ENCODE measurements at regions not wholly inside any gene's neighbourhood (a gene's known extent, or its start where the extent isn't known, plus 50 kb on each side); places are given as distances from the start of the nearest gene placed in this dataset.

GRCh38 chr4:169810325-169811323 lies 52.9 kb upstream of the HPF1 start:
- TF ChIP-seq CTCF (IDR thresholded peaks at IDR 0.05) (peak; percentile 73 to 82 (median 79)), POLR2AphosphoS5 (IDR thresholded peaks at IDR 0.05) (no peak), POLR2A (IDR thresholded peaks at IDR 0.05) (no peak)

Measured in gastroesophageal sphincter (tissue), 3 donors.